Renal pelvis (tissue), 1 donor: ENCODE measurements at regions not wholly inside any gene's neighbourhood (a gene's known extent, or its start where the extent isn't known, plus 50 kb on each side); places are given as distances from the start of the nearest gene placed in this dataset.
A peak's percentile ranks its signal among the peaks of the same experiment; 100 is the strongest.
"Not testable (repeated sequence)": the region's sequence is repeated elsewhere in the genome, so short reads cannot be mapped to it uniquely, and the experiment has no call there.

Source experiments
- DNase-seq: peaks from one replicate; pipeline ENCODE4 v3.0.0-alpha.2; 2013

DNA sequence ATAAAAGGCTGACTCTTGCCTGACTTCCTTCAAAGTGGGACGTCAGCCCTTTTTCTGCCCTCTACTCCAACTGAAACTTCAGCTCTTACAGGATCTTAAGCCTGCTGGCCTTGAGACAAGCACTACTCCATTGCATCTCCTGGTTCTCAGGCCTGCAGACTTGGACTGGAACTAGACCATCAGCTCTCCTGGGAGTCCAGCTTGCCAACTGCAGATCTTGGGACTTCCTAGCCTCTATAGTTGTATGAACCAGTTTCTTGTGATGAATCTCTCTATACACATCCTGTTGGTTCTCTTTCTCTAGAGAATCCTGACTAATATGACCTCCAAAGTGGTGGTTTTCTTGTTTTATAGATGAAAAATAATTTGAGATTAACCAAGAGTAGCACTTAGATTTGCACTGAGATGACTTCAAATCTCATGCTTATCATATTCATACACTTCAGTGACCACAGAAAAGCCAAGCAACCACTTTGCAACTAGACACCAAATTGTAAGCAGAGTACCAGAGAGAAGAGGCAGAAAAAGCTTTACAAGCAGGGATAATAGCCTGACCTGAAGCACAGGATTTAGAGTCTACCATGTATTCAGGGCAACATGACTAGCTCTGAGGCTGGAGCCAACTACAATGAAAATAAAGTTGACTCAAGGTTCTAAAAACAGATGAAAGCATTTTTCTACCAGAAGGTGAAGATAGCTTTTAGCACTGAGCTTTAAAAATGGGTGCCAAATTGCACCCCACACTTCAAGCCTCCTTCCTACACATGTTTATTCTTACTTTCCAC lies 661.3 kb upstream of the USP24 start:
- DNase-seq: no peak

DNA sequence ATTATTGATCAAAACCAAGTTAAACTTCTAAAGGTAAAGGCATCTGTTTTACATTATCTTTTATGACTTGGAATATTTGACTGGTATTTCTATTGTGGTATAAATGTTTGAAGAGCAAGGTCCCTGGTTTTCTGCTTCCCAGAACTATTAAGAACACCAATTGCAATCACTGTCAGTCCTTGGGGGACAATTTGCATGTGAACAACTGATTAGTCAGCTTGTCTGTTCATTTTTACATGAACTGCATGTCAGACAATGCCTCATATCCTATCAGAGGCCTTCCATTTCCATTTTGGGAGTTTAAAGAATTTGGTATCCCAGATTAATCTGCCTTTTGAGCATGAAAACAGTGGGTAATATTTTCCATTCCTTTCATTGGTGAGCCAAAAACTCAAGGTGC lies 654.9 kb upstream of the USP24 start:
- no peak for DNase-seq

DNA sequence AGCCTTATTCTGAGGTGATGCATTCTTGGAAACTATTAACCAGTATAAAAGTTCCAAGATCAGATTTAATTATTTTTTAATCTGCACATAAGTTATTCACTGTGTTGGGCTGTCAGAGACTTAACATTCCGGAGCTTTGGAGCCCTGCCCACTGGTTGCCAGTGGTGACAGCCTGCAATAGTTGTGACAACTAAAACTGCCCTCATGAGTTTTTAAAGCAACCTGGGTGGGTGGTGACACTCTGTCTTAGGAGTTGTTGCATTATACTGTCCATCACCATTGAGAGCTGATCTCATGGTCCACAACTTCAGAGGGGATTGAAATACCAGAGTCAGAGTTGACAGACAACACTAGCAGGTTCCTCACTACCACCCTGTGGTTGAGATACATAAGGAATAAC lies 653.9 kb upstream of the USP24 start:
- peak; percentile 64 for DNase-seq

DNA sequence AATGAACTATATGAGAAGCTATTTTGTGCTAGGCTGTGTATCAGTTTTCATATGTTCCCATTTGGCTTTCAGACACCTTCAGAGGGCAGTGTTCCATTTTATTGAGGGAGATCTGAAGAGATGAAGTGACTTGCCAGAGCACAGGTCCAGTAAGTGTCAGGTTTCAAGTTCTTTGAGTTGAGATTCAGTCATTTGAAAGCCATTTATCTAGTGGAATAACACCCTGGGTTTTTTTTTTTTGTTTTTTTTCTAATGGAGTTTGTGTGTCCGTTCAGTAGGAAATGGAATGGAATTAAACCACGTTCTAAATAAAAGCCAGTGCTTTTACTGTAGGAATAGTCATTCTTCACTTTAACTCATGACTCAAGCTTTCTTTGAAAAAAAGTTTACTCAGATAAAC lies 652.9 kb upstream of the USP24 start:
- DNase-seq: peak; percentile 43

DNA sequence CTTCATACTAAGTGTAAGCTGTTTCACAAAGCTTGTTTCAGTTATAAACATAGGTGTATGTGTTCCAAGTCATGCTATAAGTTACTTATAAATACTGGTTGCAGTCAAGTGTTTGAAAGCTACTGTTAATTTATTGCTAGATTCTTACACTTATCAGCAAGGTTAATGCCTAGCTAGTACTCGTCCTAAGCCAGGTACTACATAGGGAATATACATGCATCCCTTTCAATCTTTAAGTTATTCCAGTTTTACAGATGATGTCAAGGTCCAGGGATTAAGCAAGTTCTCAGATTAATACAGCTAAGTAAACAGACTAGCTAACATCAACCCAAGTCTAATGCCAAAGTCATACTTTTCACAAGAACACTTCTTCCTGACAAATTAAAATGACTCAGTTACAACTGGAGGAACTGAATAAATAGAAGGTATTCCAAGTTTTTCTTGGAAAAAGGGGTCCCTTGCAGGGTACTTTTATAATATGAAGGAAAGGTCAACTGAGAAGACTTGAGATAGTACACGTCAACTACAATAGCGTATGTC lies 652.2 kb upstream of the USP24 start:
- no peak for DNase-seq

DNA sequence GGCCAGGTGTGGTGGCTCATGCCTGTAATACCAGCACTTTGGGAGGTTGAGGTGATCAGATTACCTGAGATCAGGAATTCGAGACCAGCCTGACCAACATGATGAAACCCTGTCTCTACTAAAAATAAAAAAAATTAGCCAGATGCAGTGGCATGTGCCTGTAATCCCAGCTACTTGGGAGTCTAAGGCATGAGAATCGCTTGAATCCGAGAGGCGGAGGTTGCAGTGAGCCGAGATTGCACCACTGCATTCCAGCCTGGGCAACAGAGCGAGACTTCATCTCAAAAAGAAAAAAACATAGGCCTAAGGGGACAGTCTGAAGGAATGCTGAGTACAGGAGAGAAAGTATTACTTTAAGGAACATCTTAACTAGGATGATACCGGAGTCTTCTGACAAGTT lies 650.6 kb upstream of the USP24 start:
- not testable (repeated sequence) for DNase-seq

DNA sequence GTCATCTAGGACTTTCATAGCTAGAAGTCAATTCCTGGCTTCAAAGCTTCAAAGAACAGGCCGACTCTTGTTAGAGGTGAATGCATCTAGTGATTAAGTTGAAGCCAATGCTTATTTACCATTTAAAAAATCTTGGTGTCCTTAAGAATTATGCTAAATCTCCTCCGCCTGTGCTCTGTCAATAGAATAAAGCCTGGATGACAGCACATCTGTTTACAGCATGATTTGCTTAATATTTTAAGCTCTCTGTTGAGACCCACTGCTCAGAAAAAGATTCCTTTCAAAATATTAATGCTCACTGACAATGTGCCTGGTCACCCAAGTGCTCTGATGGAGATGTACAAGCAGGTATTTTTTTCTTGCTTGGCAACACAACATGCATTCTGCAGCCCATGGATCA lies 649.1 kb upstream of the USP24 start:
- DNase-seq: no peak

DNA sequence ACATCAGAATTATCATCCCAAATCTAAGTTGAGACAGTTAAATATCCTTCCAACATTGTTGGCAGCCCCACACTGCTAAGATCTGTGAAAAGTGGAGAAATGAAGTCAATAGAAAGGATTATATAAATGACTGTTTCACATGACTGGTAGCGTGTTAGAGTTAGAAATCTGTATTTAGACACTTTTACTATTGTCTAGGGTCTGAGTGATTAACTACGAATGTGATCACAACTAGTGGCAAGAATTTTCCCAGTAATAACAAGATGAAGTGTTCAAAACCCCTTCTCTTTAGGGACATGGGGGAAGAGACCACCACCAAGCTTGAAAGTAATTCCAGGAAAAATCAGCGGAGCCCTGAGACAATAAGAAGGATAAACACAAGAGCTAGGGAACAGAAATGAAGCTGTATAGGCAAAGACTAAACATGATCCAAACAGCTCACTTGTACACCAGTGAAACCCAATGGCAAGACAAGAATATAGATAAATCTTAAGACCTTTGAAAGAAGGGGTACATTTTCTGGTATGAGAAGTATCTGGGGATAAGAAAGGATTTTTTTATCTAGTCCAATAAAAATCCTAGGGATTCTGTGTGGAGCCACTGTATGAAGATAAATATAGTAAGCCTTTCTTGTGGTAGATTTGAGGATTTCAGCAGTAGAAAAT lies 646.6 kb upstream of the USP24 start:
- DNase-seq: no peak

DNA sequence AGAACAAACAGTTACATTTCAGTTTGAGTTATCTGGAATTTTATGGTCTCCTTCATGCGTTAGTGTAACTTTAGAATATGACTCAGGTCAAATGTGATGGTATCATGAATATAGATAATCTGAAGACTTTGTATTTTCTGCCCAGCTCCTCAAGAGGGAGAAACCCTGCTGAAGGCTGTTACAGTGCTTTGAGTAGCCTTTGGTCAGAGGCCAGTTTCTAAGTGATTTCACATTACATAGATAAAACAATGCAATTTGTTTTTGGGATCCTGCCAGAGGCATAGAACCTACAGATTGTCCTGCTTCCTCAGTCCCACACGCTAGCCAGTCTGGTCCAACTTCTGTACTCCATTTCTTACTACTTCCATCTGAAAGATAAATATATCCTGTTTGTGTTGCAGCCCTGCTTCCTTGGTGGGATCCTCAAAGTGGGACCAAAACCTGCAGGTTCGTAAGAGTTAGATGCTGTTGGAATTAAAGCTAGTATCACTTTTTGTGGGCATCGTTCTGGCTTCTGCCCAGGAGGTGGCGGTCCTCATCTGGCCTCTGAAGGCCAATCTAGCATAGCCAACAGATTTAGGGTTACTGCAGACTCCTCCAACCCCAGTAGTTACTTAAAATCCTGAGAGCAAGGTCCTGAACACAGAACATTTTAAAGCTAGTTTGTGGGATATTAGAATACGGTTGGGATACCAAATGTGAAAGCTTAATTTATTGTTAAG lies 645.8 kb upstream of the USP24 start:
- DNase-seq: no peak

DNA sequence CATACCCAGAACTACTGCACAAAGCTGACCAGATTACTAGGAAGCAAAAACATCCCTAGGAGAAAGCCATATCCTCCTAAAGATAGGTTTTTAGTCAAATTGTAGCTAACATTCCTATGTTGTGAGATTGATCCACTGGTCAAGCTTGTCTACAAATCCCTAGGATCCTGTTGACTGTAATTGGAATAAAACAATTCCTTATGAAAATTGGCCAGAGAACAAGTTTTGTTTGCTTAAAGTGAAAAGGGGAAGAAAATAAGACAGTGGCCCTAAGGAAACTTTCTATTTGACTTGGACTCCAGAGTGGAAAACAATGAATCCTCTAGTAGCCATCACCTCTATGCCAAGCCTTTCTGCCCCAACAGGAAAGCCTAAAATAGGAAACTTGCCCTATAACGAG lies 645.2 kb upstream of the USP24 start:
- DNase-seq: no peak

DNA sequence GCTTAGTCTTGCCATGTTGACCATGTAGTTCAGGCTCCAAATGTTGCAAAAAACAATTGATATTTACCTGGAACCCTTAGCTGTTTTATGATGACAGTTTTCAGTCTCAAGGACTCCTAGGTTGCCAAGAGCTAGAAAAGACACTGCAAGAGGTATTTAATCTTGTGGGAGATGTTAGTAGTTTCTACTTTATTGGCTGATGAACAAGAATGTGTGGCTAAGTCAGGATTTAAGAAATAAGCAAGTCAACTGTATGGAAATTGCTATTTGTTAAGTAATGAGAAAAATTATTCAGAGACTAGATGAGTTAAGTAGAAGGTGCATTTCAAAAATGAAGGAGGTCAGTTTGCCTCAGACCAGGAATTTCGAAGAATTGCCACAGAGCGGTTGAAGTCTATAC lies 639.7 kb upstream of the USP24 start:
- no peak for DNase-seq

DNA sequence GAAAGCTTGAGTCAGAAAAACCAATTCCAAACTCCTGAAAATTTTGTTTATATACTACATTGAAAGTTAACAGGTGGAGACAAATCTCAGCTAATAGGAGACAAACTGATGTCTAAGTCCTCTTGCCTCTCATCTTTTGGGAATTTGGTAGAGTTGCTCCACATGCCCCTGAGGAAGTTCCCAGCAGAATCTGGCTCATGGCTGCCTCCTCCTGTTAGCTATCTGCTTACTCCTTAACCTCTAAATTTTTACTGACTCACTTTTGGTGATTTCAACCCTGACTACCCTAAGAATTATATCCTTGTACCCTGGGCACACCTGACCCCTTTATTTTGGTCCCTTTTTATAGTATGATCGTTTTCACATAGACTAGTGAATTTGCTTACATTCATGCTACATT lies 633.7 kb upstream of the USP24 start:
- DNase-seq: no peak

DNA sequence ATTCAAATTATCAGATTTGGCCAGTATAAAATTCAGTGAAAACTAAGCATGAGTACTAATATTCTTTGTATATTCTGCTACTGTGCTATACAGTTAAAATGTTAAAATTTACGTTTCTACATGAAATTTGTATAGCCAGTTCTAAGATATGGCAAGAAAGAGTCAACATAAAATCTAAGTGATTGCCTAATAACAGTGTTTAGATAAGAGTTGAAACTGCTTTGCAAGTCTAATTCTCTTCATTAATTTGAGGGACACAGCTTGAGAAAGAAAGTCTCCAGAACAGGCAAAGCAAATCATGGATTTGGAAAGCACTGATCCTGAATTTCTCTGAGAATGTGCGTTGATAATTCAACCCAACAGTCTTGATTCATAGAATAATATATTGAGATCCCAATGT lies 630.9 kb upstream of the USP24 start:
- no peak for DNase-seq

DNA sequence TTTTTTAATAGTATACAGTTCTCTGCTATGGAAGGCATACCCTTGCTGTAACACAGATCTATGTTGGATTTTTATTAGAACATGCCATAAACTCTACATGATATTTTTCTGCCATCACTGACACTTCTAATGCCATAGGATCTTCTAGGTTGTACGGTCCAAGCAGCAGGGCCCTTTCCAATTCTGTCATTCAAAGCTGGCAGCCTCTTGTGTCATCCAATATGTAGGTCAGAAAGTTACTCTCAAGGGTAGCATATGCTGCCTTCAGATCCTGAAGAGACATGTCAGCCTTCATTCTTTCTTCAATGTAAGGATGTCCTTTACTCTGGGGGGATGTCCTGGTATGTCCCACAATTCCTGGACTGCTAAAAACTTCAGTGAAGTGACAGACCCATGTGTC lies 629.2 kb upstream of the USP24 start:
- no peak for DNase-seq

DNA sequence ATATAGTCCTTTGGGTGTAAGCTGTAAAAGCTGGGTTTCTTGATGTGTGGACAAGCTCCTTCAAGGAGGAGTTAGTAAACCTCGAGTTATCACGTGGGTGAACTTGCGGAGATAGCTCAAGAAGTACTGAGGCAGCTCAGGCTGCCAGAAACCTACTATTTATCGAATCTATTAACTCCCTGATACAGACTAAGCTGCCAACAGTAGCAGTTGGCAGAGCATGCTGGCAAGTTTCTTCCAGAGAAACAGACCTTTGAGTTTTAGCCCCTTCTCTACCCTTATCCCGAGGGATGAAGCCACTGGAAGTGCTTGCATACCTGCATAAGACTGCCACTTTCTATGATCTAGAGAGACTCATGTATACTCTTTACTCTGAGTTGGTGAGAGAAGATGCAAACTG lies 624.5 kb upstream of the USP24 start:
- no peak for DNase-seq

DNA sequence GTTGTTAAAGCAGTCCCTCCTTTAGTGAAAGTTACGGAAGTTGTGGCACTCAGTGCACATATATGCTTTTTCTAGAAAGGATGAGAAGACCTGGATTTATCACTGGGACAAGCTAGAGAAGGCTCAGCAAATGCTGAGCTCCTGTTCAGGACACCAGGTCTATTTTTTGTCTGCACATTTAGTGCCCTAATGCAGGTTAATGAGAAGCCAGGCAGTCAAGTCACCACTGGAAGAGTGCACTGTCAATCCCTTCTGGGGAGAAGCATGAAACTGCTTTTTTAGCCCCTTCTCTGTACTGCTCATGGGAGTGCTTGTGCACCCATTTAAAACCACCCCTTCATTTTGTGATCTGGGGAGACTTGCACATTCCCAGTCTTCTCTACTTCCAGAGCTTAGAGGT lies 624.1 kb upstream of the USP24 start:
- no peak for DNase-seq

DNA sequence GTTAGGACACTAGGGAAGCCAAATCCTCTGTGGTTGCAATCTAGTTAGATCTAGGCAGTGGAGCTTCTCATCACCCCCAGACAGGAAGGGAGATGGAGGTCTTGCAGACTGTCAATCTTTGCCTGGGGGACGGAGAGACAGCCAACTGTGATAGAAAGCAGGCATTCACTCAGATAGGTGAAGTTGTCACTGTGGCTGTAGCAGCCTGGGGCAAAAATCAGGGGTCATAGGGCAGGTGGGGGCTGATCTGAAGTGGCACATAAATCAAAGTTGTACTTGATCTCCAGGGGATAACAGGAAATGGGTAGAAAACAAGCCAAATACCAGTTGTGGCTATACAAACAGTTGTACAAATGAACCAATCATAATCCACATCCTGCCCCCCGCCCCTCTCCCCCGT lies 620.9 kb upstream of the USP24 start:
- DNase-seq: no peak

DNA sequence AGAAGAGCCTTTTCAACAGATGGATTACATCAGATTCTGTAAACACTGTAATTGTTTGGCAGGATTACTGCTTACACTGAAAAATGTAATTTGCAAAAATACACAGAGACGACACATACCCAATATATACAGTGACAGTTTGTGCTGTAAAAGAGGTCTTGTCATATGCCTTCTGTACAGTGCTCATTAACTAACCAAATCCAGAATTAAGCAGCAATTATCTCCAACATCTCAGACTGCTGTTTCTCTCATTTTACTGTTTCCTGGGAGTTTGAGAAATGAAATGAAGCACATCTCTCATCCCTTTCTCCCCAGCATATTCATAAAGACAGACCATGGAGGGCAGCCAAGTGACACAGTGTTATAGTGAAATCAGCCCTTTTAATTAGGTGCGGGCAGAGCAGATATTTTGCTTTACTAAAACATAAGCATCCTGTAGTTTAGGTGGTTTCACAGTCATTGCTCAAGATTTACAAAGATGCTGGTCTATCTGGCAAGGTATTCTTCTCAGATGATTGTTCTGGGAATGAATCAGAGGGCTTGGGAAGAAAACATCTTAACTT lies 618.4 kb upstream of the USP24 start:
- DNase-seq: peak; percentile 54

DNA sequence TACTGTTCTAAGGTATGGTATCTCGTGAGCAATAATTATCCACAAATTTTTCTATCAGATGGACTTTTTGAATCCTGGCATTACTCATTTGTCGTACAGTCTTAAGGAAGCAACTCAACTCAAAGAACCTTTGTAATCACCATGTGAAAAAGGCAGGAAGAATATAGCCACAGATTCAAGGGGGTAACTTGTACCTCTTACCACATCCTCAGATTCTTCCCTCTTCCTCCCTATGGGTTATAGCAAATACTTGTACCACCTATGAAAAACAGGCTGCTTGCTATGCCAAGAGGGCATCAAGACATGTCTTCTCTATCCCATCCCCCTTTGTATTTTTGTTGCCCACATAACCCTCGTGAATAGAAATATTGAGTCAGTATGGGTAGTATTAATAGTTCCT lies 616.6 kb upstream of the USP24 start:
- DNase-seq: no peak

DNA sequence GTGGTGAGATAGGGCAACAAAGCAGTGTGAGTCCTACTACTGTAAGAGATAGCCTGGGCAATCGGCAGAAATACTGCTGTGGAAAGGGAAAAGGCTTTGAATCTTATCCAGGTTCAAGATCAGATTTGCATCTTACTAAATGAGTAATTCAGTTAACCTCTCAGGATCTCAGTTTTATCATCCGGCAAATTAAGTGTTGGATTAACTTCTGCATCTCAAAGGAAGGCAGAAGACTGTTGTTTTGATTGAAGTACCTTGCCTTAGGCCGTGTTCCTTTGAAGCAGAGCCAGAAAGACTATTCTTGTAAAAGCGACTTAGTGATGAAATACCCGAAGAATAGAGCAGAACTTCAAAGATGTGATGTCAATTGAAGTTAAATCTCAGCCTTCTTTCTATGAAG lies 612.9 kb upstream of the USP24 start:
- no peak for DNase-seq

DNA sequence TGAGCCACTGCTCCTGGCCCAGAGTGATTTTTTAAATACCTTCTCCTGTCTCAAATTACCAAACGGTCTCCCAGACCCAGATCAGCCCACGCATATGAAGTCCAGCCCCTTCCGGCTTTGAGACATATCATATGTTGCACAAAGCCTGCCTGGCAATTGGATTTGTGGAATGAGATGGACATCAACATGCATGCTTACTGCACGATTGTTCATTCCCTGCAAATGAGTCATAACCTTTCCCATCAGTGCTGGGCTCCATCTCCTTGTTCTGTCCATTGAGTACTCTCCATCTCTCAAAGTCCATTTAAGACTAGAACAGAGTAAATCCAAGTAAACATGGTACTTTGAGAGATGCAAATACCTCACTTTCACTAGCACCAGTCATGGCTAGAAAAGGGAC lies 612.2 kb upstream of the USP24 start:
- no peak for DNase-seq

DNA sequence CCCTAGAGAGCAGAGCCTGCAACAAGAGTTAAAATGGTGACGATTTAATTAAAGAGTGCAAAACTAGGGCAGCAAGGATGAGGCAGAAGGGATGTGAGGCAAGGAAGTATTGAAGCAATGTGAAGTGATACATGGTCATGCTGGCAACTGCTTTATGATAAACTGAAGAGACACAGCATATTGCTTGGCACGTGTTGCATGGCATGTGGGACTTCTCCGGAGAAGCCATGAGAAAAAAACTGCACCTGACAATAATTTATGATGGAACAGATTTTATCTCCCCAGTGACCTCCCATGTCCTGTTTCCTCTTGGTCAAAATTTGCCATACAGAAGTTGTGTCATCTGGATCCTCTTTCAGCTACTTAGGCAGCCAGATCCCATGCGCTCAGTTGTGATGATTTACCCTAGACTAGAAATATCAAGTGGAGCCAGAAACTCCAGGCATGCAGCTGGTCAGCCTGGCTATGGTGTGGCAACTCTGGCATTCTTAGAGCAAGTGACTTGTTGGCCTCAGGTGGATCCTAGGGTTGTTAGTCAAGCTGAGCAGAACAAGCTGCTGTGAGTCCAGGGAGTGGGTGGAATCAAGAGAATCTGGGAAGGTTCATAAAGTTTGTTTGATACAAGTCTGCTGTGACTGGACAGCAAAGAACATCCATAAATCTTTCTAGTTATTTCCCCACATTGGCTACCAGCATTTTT lies 611.4 kb upstream of the USP24 start:
- no peak for DNase-seq
